Spleen (tissue), 11 donors: ENCODE measurements at regions not wholly inside any gene's neighbourhood (a gene's known extent, or its start where the extent isn't known, plus 50 kb on each side); places are given as distances from the start of the nearest gene placed in this dataset.

Experiments used
- DNase-seq: peaks from one replicate; pipeline ENCODE4 v3.0.0-alpha.2; 2020
- H3K27ac ChIP-seq, 8 donors: fragments of 200-600 bp; sonication (generic) in 7 of 8; 1 replicate in 4 of 8; 2 replicates in 4 of 8; pipeline versions ENCODE4 v1.5.0 to v1.8.0; 2016 to 2021; ENCODE audit warnings: inconsistent platforms in 4 of 8, mild to moderate bottlenecking in 4 of 8, moderate library complexity in 1 of 8
- H3K27me3 ChIP-seq, 7 donors: fragments of 200-600 bp; sonication (generic) in 6 of 7; replicated peaks in 1 of 7; 1 replicate in 4 of 7; 2 replicates in 3 of 7; pipeline versions ENCODE4 v1.5.0 to v1.8.0; 2016 to 2021; ENCODE audit warnings: inconsistent platforms in 3 of 7, mild to moderate bottlenecking in 1 of 7
- H3K36me3 ChIP-seq, 6 donors: fragments of 200-600 bp; sonication (generic) in 5 of 6; 1 replicate in 4 of 6; 2 replicates in 2 of 6; pipeline versions ENCODE4 v1.5.0 to v1.8.0; 2016 to 2021; ENCODE audit warnings: inconsistent platforms in 2 of 6
- H3K4me1 ChIP-seq, 6 donors: fragments of 200-600 bp; sonication (generic) in 5 of 6; 1 replicate in 3 of 6; 2 replicates in 3 of 6; pipeline versions ENCODE4 v1.5.0 to v1.8.0; 2016 to 2021; ENCODE audit warnings: inconsistent platforms in 3 of 6
- H3K4me3 ChIP-seq, 8 donors: fragments of 200-600 bp; sonication (generic) in 7 of 8; 1 replicate in 4 of 8; 2 replicates in 4 of 8; pipeline versions ENCODE4 v1.5.0 to v1.8.0; 2016 to 2021; ENCODE audit warnings: inconsistent platforms in 4 of 8, mild to moderate bottlenecking in 4 of 8, moderate library complexity in 2 of 8
- H3K9me3 ChIP-seq, 8 donors: fragments of 200-600 bp; sonication (generic) in 7 of 8; 1 replicate in 4 of 8; 2 replicates in 4 of 8; pipeline versions ENCODE4 v1.5.0 to v1.8.0; 2016 to 2021; ENCODE audit warnings: inconsistent platforms in 4 of 8
- POLR2A ChIP-seq, 3 donors: fragments of 450-650 bp; IDR thresholded peaks; one replicate each; pipeline ENCODE4 v1.5.1; 2017; ENCODE audit warnings: antibody characterized with exemption in 3 of 3, mild to moderate bottlenecking in 1 of 3
- POLR2AphosphoS5 ChIP-seq, 3 donors: sonication (generic); formaldehyde crosslinking; IDR thresholded peaks; one replicate each; pipeline ENCODE4 v1.5.1; 2017; ENCODE audit warnings: antibody characterized with exemption in 3 of 3
- WGBS, 5 donors: extraction: QIAGEN DNeasy Blood & Tissue Kit in 3 of 5; methylation state at CpG; one replicate each; pipeline versions ENCODE4 v1.1.5 to v1.1.7; 2013 to 2018; 5-methylcytosine and 5-hydroxymethylcytosine counted together
- intact Hi-C: fragments of 100-400 bp; cut with DNase I; formaldehyde crosslinking; loops from one replicate; pipeline ENCODE4 v1.15.0; 2023; ENCODE audit warnings: low total_unique reads
- TF ChIP-seq, protein P1 (sequence below), 11 experiments: fragments of 200-600 bp in 7 of 11; fragments of 450-650 bp in 4 of 11; sonication (generic) in 4 of 11; IDR thresholded peaks in 8 of 11; conservative IDR thresholded peaks in 3 of 11; 1 replicate in 7 of 11; 2 replicates in 4 of 11; pipeline versions ENCODE4 v1.4.0 to v1.8.0; 2016 to 2021; ENCODE audit warnings: antibody characterized with exemption in 11 of 11, inconsistent platforms in 4 of 11, mild to moderate bottlenecking in 1 of 11
- donor health status: healthy with polysubstance abuse.
- donor health status: DM: no; HTN: no; CAD: no; lungs with moderate emphysema.
- donor health status: DM: no; HTN: no; CAD: no.
- donor health status: Bipolar disorder and iron deficiency.
- donor health status: healthy.
- donor health status: DM: no; HTN: no; CAD: no.
- donor health status: DM: yes; HTN: yes; CAD: no.

DNA sequence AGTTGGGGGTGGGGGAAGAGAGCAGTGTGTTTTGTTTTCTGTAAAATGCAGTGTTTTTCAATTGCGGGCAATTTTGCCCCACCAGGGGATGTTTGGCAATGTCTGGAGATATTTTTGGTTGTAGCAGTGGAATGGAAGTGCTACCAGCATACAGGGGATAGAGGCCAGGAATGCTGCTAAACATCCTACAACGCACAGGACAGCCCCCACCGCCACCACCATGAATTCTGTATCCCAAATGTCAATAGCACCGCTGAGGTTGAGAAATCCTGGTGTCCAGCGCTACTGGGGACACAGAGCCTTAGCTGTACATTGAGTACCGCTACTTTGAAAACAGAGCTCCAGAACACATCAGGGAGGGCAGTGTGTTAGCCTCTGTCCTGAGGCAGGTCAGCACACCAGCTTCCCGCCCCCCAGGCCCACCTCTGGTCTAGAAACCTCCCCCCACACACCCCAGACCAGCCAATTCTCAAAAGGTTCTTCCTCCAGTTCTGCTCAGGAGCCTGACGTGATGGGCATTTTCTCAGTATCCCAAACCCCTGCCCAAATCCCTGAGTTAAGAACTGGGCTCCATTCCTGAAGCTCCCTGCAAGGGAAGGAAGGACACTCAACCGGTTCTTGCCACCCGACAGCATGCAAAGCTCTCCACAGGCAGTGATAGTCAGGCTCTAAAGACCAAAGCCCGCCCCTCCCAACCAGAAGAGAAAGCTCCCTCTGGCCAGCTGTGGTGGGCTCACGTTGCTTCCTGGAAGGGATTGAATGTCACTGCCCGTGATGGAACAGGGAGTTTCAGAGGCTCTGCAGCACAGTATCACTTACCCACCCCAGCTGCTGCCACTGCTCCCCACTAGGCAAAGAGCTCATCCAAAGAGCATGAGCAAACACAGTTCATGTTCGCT is 321.5 kb upstream of the JARID2 start:
- Histone ChIP-seq H3K4me3 (no peak overlapping the region), H3K9me3 (no peaks in the 10 kb centered on the region), H3K27me3 (no peaks in the 10 kb centered on the region), H3K27ac (peak overlapping the region in 6 of 8 donors; percentile 15 to 96 (median 60)), H3K4me1 (peaks cover 3 to 58% (median 33%) of the 10 kb centered on the region in 6 donors), H3K36me3 (no peaks in the 10 kb centered on the region)
- DNase-seq, result no peak
- intact Hi-C loops, result no loop called here
- TF ChIP-seq POLR2A (IDR thresholded peaks at IDR 0.05), result no peak
- TF ChIP-seq POLR2AphosphoS5 (IDR thresholded peaks at IDR 0.05), result peak in 1 of 3 donors; percentile 30
- TF ChIP-seq, protein P1, sequence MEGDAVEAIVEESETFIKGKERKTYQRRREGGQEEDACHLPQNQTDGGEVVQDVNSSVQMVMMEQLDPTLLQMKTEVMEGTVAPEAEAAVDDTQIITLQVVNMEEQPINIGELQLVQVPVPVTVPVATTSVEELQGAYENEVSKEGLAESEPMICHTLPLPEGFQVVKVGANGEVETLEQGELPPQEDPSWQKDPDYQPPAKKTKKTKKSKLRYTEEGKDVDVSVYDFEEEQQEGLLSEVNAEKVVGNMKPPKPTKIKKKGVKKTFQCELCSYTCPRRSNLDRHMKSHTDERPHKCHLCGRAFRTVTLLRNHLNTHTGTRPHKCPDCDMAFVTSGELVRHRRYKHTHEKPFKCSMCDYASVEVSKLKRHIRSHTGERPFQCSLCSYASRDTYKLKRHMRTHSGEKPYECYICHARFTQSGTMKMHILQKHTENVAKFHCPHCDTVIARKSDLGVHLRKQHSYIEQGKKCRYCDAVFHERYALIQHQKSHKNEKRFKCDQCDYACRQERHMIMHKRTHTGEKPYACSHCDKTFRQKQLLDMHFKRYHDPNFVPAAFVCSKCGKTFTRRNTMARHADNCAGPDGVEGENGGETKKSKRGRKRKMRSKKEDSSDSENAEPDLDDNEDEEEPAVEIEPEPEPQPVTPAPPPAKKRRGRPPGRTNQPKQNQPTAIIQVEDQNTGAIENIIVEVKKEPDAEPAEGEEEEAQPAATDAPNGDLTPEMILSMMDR (IDR thresholded peaks at IDR 0.05 in 8 of 11, conservative IDR thresholded peaks at IDR 0.05 in 3 of 11), result no peak
- 66 to 85% (median 77%) methylated on average over 13 to 14 of the region's 14 CpGs for whole genome bisulfite sequencing, 5 donors

DNA sequence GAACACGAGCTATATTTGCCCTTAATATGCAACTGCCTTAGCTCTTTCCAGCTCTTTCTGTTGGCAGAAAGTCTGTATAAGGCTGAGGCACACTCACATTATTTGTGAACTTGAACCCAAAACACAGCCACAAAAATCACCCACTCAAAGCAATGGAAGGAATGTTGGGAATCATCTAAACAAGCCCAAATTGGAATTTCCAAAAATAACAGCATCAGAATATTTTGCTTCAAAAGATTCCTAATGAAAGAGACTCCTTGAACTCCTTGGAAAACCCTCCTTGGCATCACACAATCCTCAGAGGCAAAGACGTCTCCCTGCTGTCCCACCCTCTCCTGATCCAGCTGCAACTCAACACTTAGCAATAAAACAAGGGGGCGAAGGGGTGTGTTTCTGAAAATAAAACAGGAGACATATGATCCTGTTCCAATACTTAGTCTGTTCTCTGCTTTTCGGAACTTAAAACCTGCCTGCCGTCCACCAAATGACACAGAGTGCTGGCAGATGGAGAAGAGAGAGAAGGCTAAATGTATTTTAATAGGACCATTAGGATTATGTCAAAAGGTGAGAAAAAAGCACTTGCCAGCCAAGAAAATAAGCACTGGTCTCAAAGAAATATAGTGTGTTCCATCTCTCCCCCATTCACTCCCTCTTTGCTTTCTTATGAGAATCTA is 320.7 kb upstream of the JARID2 start:
- Histone ChIP-seq H3K4me3 (no peak overlapping the region), H3K9me3 (no peaks in the 10 kb centered on the region), H3K4me1 (peaks cover 3 to 60% (median 33%) of the 10 kb centered on the region in 6 donors), H3K36me3 (no peaks in the 10 kb centered on the region), H3K27ac (peak overlapping the region in 4 of 8 donors; percentile 15 to 96 (median 54)), H3K27me3 (no peaks in the 10 kb centered on the region)
- TF ChIP-seq POLR2AphosphoS5 (IDR thresholded peaks at IDR 0.05) (no peak), POLR2A (IDR thresholded peaks at IDR 0.05) (no peak)
- TF ChIP-seq, protein P1 (IDR thresholded peaks at IDR 0.05 in 8 of 11, conservative IDR thresholded peaks at IDR 0.05 in 3 of 11), result no peak
- DNase-seq, result no peak
- WGBS, 5 donors, result 81 to 89% (median 84%) methylated on average over 5 of the region's 5 CpGs
- intact Hi-C loops, result no loop called here

DNA sequence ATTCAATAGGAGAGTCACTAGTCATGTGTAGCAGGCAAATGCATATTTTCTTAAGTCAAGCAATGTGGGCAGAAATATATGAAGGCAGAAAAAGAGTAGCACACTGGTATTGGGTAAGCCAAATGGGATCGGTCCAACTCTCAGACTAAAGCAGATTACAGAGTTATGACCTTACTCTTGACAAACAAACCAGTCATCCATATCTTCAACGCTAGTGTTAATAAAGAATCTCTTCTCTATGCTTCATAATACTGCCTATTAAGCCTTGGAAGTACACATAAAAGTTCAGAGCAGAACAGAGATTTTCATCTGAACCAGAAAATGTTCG is 320.2 kb upstream of the JARID2 start:
- no peak overlapping the region for H3K27ac ChIP-seq
- no peak for DNase-seq
- H3K27me3 ChIP-seq, result no peaks in the 10 kb centered on the region
- peaks cover 3 to 55% (median 31%) of the 10 kb centered on the region in 6 donors for H3K4me1 ChIP-seq
- intact Hi-C loops, result no loop called here
- no peak overlapping the region for H3K4me3 ChIP-seq
- no peaks in the 10 kb centered on the region for H3K9me3 ChIP-seq
- 75 to 95% (median 89%) methylated on average over 3 of the region's 3 CpGs for WGBS, 5 donors
- H3K36me3 ChIP-seq, result no peaks in the 10 kb centered on the region
- TF ChIP-seq POLR2AphosphoS5 (IDR thresholded peaks at IDR 0.05), result no peak

DNA sequence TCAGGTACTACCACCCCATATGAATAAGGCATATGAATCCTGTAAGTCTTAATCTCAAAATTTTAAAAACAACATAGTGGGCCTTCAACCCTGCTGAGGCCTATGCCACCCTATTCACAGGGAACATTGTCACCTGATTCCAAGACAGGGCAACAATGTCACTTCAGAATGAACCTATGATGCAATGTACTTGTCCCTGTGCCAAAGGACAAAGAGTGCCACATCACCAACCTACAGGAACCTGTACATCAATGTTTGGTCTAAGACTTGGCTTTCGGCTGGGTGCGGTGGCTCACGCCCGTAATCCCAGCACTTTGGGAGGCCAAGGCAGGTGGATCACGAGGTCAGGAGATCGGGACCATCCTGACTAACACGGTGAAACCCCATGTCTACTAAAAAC is 318.5 kb upstream of the JARID2 start:
- no peak for DNase-seq
- Histone ChIP-seq H3K27ac (peak overlapping the region in 2 of 8 donors; percentile 2 to 63), H3K36me3 (no peaks in the 10 kb centered on the region), H3K4me3 (no peak overlapping the region), H3K4me1 (peaks cover under 1 to 37% (median 14%) of the 10 kb centered on the region in 6 donors), H3K27me3 (no peaks in the 10 kb centered on the region), H3K9me3 (no peaks in the 10 kb centered on the region)
- TF ChIP-seq, protein P1 (IDR thresholded peaks at IDR 0.05 in 8 of 11, conservative IDR thresholded peaks at IDR 0.05 in 3 of 11), result no peak
- TF ChIP-seq POLR2A (IDR thresholded peaks at IDR 0.05), result no peak
- TF ChIP-seq POLR2AphosphoS5 (IDR thresholded peaks at IDR 0.05), result peak in 1 of 3 donors; percentile 46
- WGBS, 5 donors, result 82 to 100% (median 93%) methylated on average over 3 to 7 of the region's 7 CpGs
- intact Hi-C loops, result no loop called here
